ENCODE measurements at regions not wholly inside any gene's neighbourhood (a gene's known extent, or its start where the extent isn't known, plus 50 kb on each side); places are given as distances from the start of the nearest gene placed in this dataset.

- no peak for DNase-seq
These were observed 62.4 kb upstream of the MDFIC start for GRCh38 chr7:114859477-114859876.

GRCh38 chr7:114860206-114860605 is 61.7 kb upstream of the MDFIC start:
- no peak for DNase-seq

GRCh38 chr7:114862406-114862805 is 59.5 kb upstream of the MDFIC start:
- DNase-seq = no peak

GRCh38 chr7:114864278-114864677 is 57.6 kb upstream of the MDFIC start:
- no peak for DNase-seq

- peak; percentile 66 to 72 for DNase-seq
These were observed 56.3 kb upstream of the MDFIC start for GRCh38 chr7:114865564-114865963.
